H1 (cell line): ENCODE measurements at regions not wholly inside any gene's neighbourhood (a gene's known extent, or its start where the extent isn't known, plus 50 kb on each side); places are given as distances from the start of the nearest gene placed in this dataset.

Experiments used
- CTCF ChIA-PET: fragments of 300-600 bp; sonication (Branson Sonifier 250); formaldehyde crosslinking; loops from one replicate; lab custom pipeline; 2021; ENCODE audit not compliant: partially characterized antibody; lab: Charles Lee
- POLR2A ChIA-PET: fragments of 300-600 bp; sonication (Branson Sonifier 250); formaldehyde crosslinking; loops from one replicate; lab custom pipeline; 2021; ENCODE audit warnings: inconsistent platforms; ENCODE audit not compliant: partially characterized antibody; lab: Charles Lee
- DNase-seq, 2 experiments: peaks; one replicate each; pipeline versions ENCODE4 v3.0.0 to v3.0.0-alpha.2; 2010 to 2022; ENCODE audit warnings: low spot score in 2 of 2, low read depth in 1 of 2, mixed read lengths in 1 of 2
- FAIRE-seq: peaks from 2 replicates; lab custom pipeline; 2011; peaks lifted over from hg19 to GRCh38; lab: Jason Lieb, UNC
- H2AFZ ChIP-seq: 2 replicates; pipeline ENCODE4 v1.8.1; 2012; ENCODE audit warnings: low read length, inconsistent platforms
- H2AK5ac ChIP-seq: 2 replicates; pipeline ENCODE4 v1.6.1; 2013; ENCODE audit warnings: low read depth, low read length
- H2BK120ac ChIP-seq: replicated peaks from 2 replicates; pipeline ENCODE3; 2013; ENCODE audit warnings: low read depth, low read length, inconsistent platforms
- H2BK12ac ChIP-seq: 2 replicates; pipeline ENCODE4 v1.6.1; 2013; ENCODE audit warnings: low read depth, low read length
- H2BK15ac ChIP-seq: 2 replicates; pipeline ENCODE4 v1.6.1; 2013; ENCODE audit warnings: low read length
- H2BK20ac ChIP-seq: 2 replicates; pipeline ENCODE4 v1.6.1; 2013; ENCODE audit warnings: low read length
- H2BK5ac ChIP-seq: 2 replicates; pipeline ENCODE4 v1.6.1; 2013; ENCODE audit warnings: low read depth, low read length
- H3K14ac ChIP-seq: 2 replicates; pipeline ENCODE4 v1.6.1; 2013; ENCODE audit warnings: inconsistent platforms; ENCODE audit not compliant: insufficient read length
- H3K18ac ChIP-seq: 2 replicates; pipeline ENCODE4 v1.6.1; 2013; ENCODE audit warnings: low read length; ENCODE audit errors: extremely low read depth
- H3K23ac ChIP-seq: 2 replicates; pipeline ENCODE4 v1.6.1; 2013; ENCODE audit warnings: inconsistent platforms; ENCODE audit not compliant: insufficient read length
- H3K23me2 ChIP-seq: 2 replicates; pipeline ENCODE4 v1.6.1; 2013; ENCODE audit warnings: low read depth, low read length
- H3K27ac ChIP-seq: 2 replicates; pipeline ENCODE4 v1.6.1; 2011; ENCODE audit warnings: low read depth, low read length, inconsistent platforms
- H3K27me3 ChIP-seq, 4 experiments: replicated peaks in 1 of 4; 1 replicate in 1 of 4; 2 replicates in 3 of 4; pipeline versions ENCODE4 v1.6.1 to v1.8.1; 2011 to 2013; ENCODE audit warnings: low read length in 3 of 4, mild to moderate bottlenecking in 3 of 4, inconsistent platforms in 2 of 4, mixed read lengths in 2 of 4, moderate library complexity in 1 of 4; ENCODE audit not compliant: control insufficient read depth in 3 of 4, insufficient read depth in 3 of 4; ENCODE audit errors: extremely low read depth in 1 of 4
- H3K36me3 ChIP-seq, 4 experiments: 2 replicates each; pipeline versions ENCODE4 v1.6.1 to v1.8.1; 2011 to 2013; ENCODE audit warnings: mild to moderate bottlenecking in 4 of 4, low read length in 3 of 4, moderate library complexity in 2 of 4, control low read depth in 1 of 4, inconsistent platforms in 1 of 4; ENCODE audit not compliant: insufficient read depth in 4 of 4, control insufficient read depth in 2 of 4
- H3K4ac ChIP-seq: replicated peaks from 2 replicates; pipeline ENCODE3; 2013; ENCODE audit warnings: low read length, low read depth, mixed read lengths, inconsistent platforms; ENCODE audit not compliant: insufficient read length
- H3K4me1 ChIP-seq, 4 experiments: replicated peaks in 1 of 4; 1 replicate in 1 of 4; 2 replicates in 3 of 4; pipeline versions ENCODE4 v1.6.1 to v1.8.1; 2011 to 2013; ENCODE audit warnings: low read length in 3 of 4, inconsistent platforms in 2 of 4, mixed read lengths in 1 of 4; ENCODE audit not compliant: insufficient read depth in 4 of 4, control insufficient read depth in 3 of 4
- H3K4me2 ChIP-seq, 2 experiments: 2 replicates each; pipeline versions ENCODE4 v1.6.1 to v1.8.1; 2011 to 2013; ENCODE audit warnings: low read depth in 2 of 2, low read length in 2 of 2, control low read depth in 1 of 2, inconsistent platforms in 1 of 2, mild to moderate bottlenecking in 1 of 2; ENCODE audit not compliant: insufficient read depth in 1 of 2
- H3K4me3 ChIP-seq, 4 experiments: fragments of 200-600, 300-600 bp in 1 of 4; sonication (generic), shearing (Covaris generic), sonication (Bioruptor Twin) in 1 of 4; 2 replicates each; pipeline versions ENCODE4 v1.5.1 to v1.8.1; 2011 to 2016; ENCODE audit warnings: low read length in 4 of 4, low read depth in 3 of 4, control low read depth in 2 of 4, inconsistent platforms in 2 of 4, mild to moderate bottlenecking in 2 of 4, mixed read lengths in 1 of 4, moderate library complexity in 1 of 4; ENCODE audit not compliant: insufficient read depth in 2 of 4; ENCODE audit errors: extremely low read depth in 1 of 4
- H3K56ac ChIP-seq: replicated peaks from 2 replicates; pipeline ENCODE3; 2013; ENCODE audit warnings: low read depth, mild to moderate bottlenecking, mixed read lengths, low read length, inconsistent platforms; ENCODE audit not compliant: insufficient read length
- H3K79me1 ChIP-seq: 2 replicates; pipeline ENCODE4 v1.6.1; 2013; ENCODE audit warnings: low read depth, low read length, control low read depth
- H3K79me2 ChIP-seq, 2 experiments: 2 replicates each; pipeline versions ENCODE4 v1.6.1 to v1.8.1; 2012 to 2013; ENCODE audit warnings: low read length in 2 of 2, mild to moderate bottlenecking in 2 of 2, inconsistent platforms in 1 of 2; ENCODE audit not compliant: insufficient read depth in 2 of 2, control insufficient read depth in 1 of 2
- H3K9ac ChIP-seq, 4 experiments: replicated peaks in 1 of 4; 1 replicate in 1 of 4; 2 replicates in 3 of 4; pipeline versions ENCODE4 v1.6.1 to v1.8.1; 2011 to 2013; ENCODE audit warnings: low read depth in 3 of 4, low read length in 3 of 4, control low read depth in 2 of 4, mild to moderate bottlenecking in 2 of 4, moderate library complexity in 2 of 4, inconsistent platforms in 1 of 4; ENCODE audit errors: extremely low read depth in 1 of 4
- H3K9me3 ChIP-seq, 2 experiments: 2 replicates each; pipeline versions ENCODE4 v1.6.1 to v1.8.1; 2012 to 2013; ENCODE audit warnings: mild to moderate bottlenecking in 2 of 2, moderate library complexity in 2 of 2, control low read depth in 1 of 2, inconsistent platforms in 1 of 2, low read depth in 1 of 2, low read length in 1 of 2, mixed read lengths in 1 of 2; ENCODE audit not compliant: insufficient read depth in 2 of 2
- H4K20me1 ChIP-seq, 2 experiments: replicated peaks in 1 of 2; 2 replicates each; pipeline versions ENCODE3 to v1.8.1; 2011 to 2013; ENCODE audit warnings: inconsistent platforms in 2 of 2, low read length in 2 of 2, mild to moderate bottlenecking in 1 of 2; ENCODE audit not compliant: insufficient read depth in 2 of 2, control insufficient read depth in 1 of 2
- H4K5ac ChIP-seq: 2 replicates; pipeline ENCODE4 v1.6.1; 2013; ENCODE audit warnings: low read length, low read depth, mixed read lengths, inconsistent platforms; ENCODE audit not compliant: insufficient read length
- H4K8ac ChIP-seq: 2 replicates; pipeline ENCODE4 v1.8.0; 2013; ENCODE audit warnings: mild to moderate bottlenecking, moderate library complexity, low read length, inconsistent platforms; ENCODE audit not compliant: insufficient read depth; ENCODE audit errors: extremely low read depth
- H4K91ac ChIP-seq: replicated peaks from 2 replicates; pipeline ENCODE3; 2013; ENCODE audit warnings: low read length, mixed read lengths, inconsistent platforms; ENCODE audit not compliant: insufficient read length
- E2F6 ChIP-seq: IDR thresholded peaks from 2 replicates; pipeline ENCODE4 v1.6.1; 2012; ENCODE audit warnings: inconsistent platforms
- MAX ChIP-seq: IDR thresholded peaks from 2 replicates; pipeline ENCODE4 v1.6.1; 2012; ENCODE audit warnings: inconsistent platforms
- RBBP5 ChIP-seq: IDR thresholded peaks from 2 replicates; pipeline ENCODE4 v1.7.1; 2012; ENCODE audit warnings: low read depth, mild to moderate bottlenecking, inconsistent platforms, low read length, moderate library complexity, borderline replicate concordance
- WGBS, 2 experiments: shearing (Covaris generic) in 1 of 2; methylation state at CpG; one replicate each; pipeline versions ENCODE4 v1.1.6 to v1.1.7; 2013 to 2015; ENCODE audit warnings: low lambda C conversion rate in 2 of 2, mixed read lengths in 2 of 2, inconsistent platforms in 1 of 2, low coverage in 1 of 2, missing lambda C conversion rate in 1 of 2; ENCODE audit not compliant: insufficient replicate concordance in 2 of 2, insufficient coverage in 1 of 2, insufficient read length in 1 of 2; ENCODE audit errors: extremely low coverage in 1 of 2, missing lambda C conversion rate in 1 of 2; 5-methylcytosine and 5-hydroxymethylcytosine counted together

- peak overlapping the region in 1 of 4 experiments; percentile 16; a peak in 1 of 7 replicates for H3K9ac ChIP-seq
- no peaks in the 10 kb centered on the region for H3K79me2 ChIP-seq
- no peaks in the 10 kb centered on the region for H3K4me1 ChIP-seq
- H3K27me3 ChIP-seq, result peaks cover 0 to 6% (median 5%) of the 10 kb centered on the region in 4 experiments; a peak in 5 of 7 replicates
- H3K4me2 ChIP-seq, result peak overlapping the region; percentile 83 to 99
- peaks cover 3 to 8% of the 10 kb centered on the region in 2 experiments; a peak in 1 of 4 replicates for H3K9me3 ChIP-seq
- H4K20me1 ChIP-seq, result no peaks in the 10 kb centered on the region
- peak overlapping the region; percentile 36; the same call in 1 of the 2 replicates for H2AFZ ChIP-seq
- H3K4me3 ChIP-seq, result peak overlapping the region; percentile 70 to 88 (median 84)
- H3K27ac ChIP-seq, result no peak overlapping the region
- no peak overlapping the region for H3K56ac ChIP-seq
- no peak overlapping the region for H2BK20ac ChIP-seq
- H4K8ac ChIP-seq, result no peak overlapping the region
- H4K91ac ChIP-seq, result no peak overlapping the region
- POLR2A ChIA-PET, result interaction anchor here (1.1 to 1.2 kb wide), 2 partner anchors 10 to 207 kb away, joined by 3 to 9 read pairs; no protein-coding TSS in a partner anchor
- H3K4ac ChIP-seq, result no peak overlapping the region
- H2AK5ac ChIP-seq, result no peak overlapping the region
- CTCF ChIA-PET, result interaction anchor here (1.2 to 1.7 kb wide), 2 partner anchors 175 to 335 kb away, joined by 3 read pairs; no protein-coding TSS in a partner anchor
- H3K36me3 ChIP-seq, result no peaks in the 10 kb centered on the region
- no peak overlapping the region for H2BK5ac ChIP-seq
- no peaks in the 10 kb centered on the region for H3K79me1 ChIP-seq
- no peak overlapping the region for H3K18ac ChIP-seq
- FAIRE-seq (no peak), DNase-seq (peak in 1 of 2 experiments; percentile 60)
- WGBS, 2 experiments, result 1% methylated on average over 27 of the region's 27 CpGs; no CpG with 5 or more reads in 1 of the 2 experiments
- no peak overlapping the region for H2BK12ac ChIP-seq
- H3K23me2 ChIP-seq, result peaks cover 5% of the 10 kb centered on the region; the same call in 1 of the 2 replicates
- no peak overlapping the region for H3K14ac ChIP-seq
- no peak overlapping the region for H2BK120ac ChIP-seq
- no peak overlapping the region for H4K5ac ChIP-seq
- H2BK15ac ChIP-seq, result no peak overlapping the region
- H3K23ac ChIP-seq, result no peak overlapping the region
- TF ChIP-seq E2F6 (peak; percentile 18; the same call in 1 of the 2 replicates), RBBP5 (0 out of 2 replicates have a peak, but pooled peaks have one; percentile 9), MAX (peak; percentile 55; the same call in 1 of the 2 replicates)
These were observed 84.6 kb upstream of the ZNF322 start for GRCh38 chr6:26743941-26744699.
